ENCODE measurements at regions not wholly inside any gene's neighbourhood (a gene's known extent, or its start where the extent isn't known, plus 50 kb on each side); places are given as distances from the start of the nearest gene placed in this dataset.

GRCh38 chr22:49331878-49332277 lies 495.8 kb downstream of the BRD1 start (continued):
- TF ChIP-seq RERE (CRISPR knock-in tag; IDR thresholded peaks at IDR 0.05; ENCODE audit: low read depth), result no peak
- TF ChIP-seq ZNF652 (CRISPR knock-in tag; IDR thresholded peaks at IDR 0.05; ENCODE audit: borderline replicate concordance, low read depth), result no peak
- TF ChIP-seq, protein P1, sequence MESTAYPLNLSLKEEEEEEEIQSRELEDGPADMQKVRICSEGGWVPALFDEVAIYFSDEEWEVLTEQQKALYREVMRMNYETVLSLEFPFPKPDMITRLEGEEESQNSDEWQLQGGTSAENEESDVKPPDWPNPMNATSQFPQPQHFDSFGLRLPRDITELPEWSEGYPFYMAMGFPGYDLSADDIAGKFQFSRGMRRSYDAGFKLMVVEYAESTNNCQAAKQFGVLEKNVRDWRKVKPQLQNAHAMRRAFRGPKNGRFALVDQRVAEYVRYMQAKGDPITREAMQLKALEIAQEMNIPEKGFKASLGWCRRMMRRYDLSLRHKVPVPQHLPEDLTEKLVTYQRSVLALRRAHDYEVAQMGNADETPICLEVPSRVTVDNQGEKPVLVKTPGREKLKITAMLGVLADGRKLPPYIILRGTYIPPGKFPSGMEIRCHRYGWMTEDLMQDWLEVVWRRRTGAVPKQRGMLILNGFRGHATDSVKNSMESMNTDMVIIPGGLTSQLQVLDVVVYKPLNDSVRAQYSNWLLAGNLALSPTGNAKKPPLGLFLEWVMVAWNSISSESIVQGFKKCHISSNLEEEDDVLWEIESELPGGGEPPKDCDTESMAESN (CRISPR knock-in tag; conservative IDR thresholded peaks at IDR 0.05), result no peak
- no peak for TF ChIP-seq ZNF773 (CRISPR knock-in tag; IDR thresholded peaks at IDR 0.05; ENCODE audit: borderline replicate concordance)
- TF ChIP-seq SP4 (CRISPR knock-in tag; IDR thresholded peaks at IDR 0.05), result no peak
- TF ChIP-seq ZNF20 (CRISPR knock-in tag; IDR thresholded peaks at IDR 0.05), result no peak

All from HepG2 (cell line).